Caco-2 (cell line): ENCODE measurements at regions not wholly inside any gene's neighbourhood (a gene's known extent, or its start where the extent isn't known, plus 50 kb on each side); places are given as distances from the start of the nearest gene placed in this dataset.

Experiments used
- BruUV-seq: library from RNA; stranded (reverse); fragments of 400-500 nt; replicated peaks from 2 replicates; lab custom pipeline; 2021; lab: Mats Ljungman, UMichigan
- CTCF ChIA-PET: fragments of 300-600 bp; sonication (Branson Sonifier 250); formaldehyde crosslinking; loops from one replicate; lab custom pipeline; 2022; ENCODE audit warnings: antibody characterized with exemption; lab: Charles Lee
- POLR2A ChIA-PET: fragments of 300-600 bp; sonication (Branson Sonifier 250); formaldehyde crosslinking; loops from one replicate; lab custom pipeline; 2022; ENCODE audit warnings: antibody characterized with exemption; lab: Charles Lee
- DNase-seq, 2 experiments: peaks; one replicate each; pipeline versions ENCODE4 v3.0.0 to v3.0.0-alpha.2; 2020 to 2022
- H3K27me3 ChIP-seq: replicated peaks from 2 replicates; pipeline ENCODE4 v1.6.0; 2011; ENCODE audit warnings: low read length; ENCODE audit not compliant: control insufficient read depth, insufficient read depth
- H3K36me3 ChIP-seq: 2 replicates; pipeline ENCODE4 v1.5.1; 2011; ENCODE audit warnings: low read length; ENCODE audit not compliant: control insufficient read depth, insufficient read depth
- H3K4me1 ChIP-seq: fragments of 250-450 bp; sonication (Bioruptor Pico); 2 replicates; pipeline ENCODE4 v1.5.1; 2020; ENCODE audit warnings: mild to moderate bottlenecking
- H3K4me3 ChIP-seq: 2 replicates; pipeline ENCODE4 v1.5.1; 2011; ENCODE audit warnings: low read depth, mild to moderate bottlenecking, control low read depth, low read length
- H3K9me3 ChIP-seq: fragments of 250-450 bp; sonication (Bioruptor Pico); 2 replicates; pipeline ENCODE4 v1.5.1; 2020; ENCODE audit warnings: mild to moderate bottlenecking, moderate library complexity
- H3K27ac Mint-ChIP-seq: one replicate; pipeline ENCODE4 v1.8.0; 2022; ENCODE audit warnings: mixed read lengths; ENCODE audit not compliant: unreplicated experiment
- H3K27me3 Mint-ChIP-seq: one replicate; pipeline ENCODE4 v1.8.0; 2022; ENCODE audit warnings: mixed read lengths; ENCODE audit not compliant: insufficient read depth, unreplicated experiment
- H3K36me3 Mint-ChIP-seq: one replicate; pipeline ENCODE4 v1.8.0; 2022; ENCODE audit warnings: mild to moderate bottlenecking, mixed read lengths; ENCODE audit not compliant: insufficient read depth, unreplicated experiment
- H3K4me1 Mint-ChIP-seq: one replicate; pipeline ENCODE4 v1.8.0; 2022; ENCODE audit warnings: low read depth, mixed read lengths; ENCODE audit not compliant: unreplicated experiment
- H3K4me3 Mint-ChIP-seq: one replicate; pipeline ENCODE4 v1.8.0; 2022; ENCODE audit warnings: mild to moderate bottlenecking, moderate library complexity, mixed read lengths; ENCODE audit not compliant: unreplicated experiment
- H3K9me3 Mint-ChIP-seq: one replicate; pipeline ENCODE4 v1.8.0; 2022; ENCODE audit warnings: mixed read lengths; ENCODE audit not compliant: unreplicated experiment
- intact Hi-C: fragments of 100-400 bp; cut with micrococcal nuclease; formaldehyde crosslinking; loops from one replicate; pipeline ENCODE4 v1.10.0; 2022; ENCODE audit not compliant: unreplicated experiment
- TF ChIP-seq, protein P1 (sequence below), 2 experiments: fragments of 200-600 bp in 1 of 2; IDR thresholded peaks; 1 replicate in 1 of 2; 2 replicates in 1 of 2; pipeline versions ENCODE4 v1.5.1 to v1.8.0; 2011 to 2022; ENCODE audit warnings: antibody characterized with exemption in 1 of 2, control low read depth in 1 of 2, inconsistent platforms in 1 of 2, low read depth in 1 of 2, low read length in 1 of 2, mild to moderate bottlenecking in 1 of 2, moderate library complexity in 1 of 2; ENCODE audit not compliant: insufficient read depth in 1 of 2, severe bottlenecking in 1 of 2, unreplicated experiment in 1 of 2

GRCh38 chr2:180698668-180699067 lies 281.7 kb upstream of the UBE2E3 start:
- TF ChIP-seq, protein P1, sequence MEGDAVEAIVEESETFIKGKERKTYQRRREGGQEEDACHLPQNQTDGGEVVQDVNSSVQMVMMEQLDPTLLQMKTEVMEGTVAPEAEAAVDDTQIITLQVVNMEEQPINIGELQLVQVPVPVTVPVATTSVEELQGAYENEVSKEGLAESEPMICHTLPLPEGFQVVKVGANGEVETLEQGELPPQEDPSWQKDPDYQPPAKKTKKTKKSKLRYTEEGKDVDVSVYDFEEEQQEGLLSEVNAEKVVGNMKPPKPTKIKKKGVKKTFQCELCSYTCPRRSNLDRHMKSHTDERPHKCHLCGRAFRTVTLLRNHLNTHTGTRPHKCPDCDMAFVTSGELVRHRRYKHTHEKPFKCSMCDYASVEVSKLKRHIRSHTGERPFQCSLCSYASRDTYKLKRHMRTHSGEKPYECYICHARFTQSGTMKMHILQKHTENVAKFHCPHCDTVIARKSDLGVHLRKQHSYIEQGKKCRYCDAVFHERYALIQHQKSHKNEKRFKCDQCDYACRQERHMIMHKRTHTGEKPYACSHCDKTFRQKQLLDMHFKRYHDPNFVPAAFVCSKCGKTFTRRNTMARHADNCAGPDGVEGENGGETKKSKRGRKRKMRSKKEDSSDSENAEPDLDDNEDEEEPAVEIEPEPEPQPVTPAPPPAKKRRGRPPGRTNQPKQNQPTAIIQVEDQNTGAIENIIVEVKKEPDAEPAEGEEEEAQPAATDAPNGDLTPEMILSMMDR (IDR thresholded peaks at IDR 0.05; ENCODE audit: insufficient read depth in 1 of 2, low read depth in 1 of 2, low read length in 1 of 2, severe bottlenecking in 1 of 2, unreplicated experiment in 1 of 2) = no peak
- Mint-ChIP-seq H3K4me3 (no peak overlapping the region), H3K4me1 (no peaks in the 10 kb centered on the region), H3K27me3 (no peaks in the 10 kb centered on the region), H3K9me3 (no peaks in the 10 kb centered on the region), H3K27ac (no peak overlapping the region), H3K36me3 (no peaks in the 10 kb centered on the region)
- Histone ChIP-seq H3K9me3 (no peaks in the 10 kb centered on the region), H3K4me3 (no peak overlapping the region), H3K4me1 (no peaks in the 10 kb centered on the region), H3K36me3 (no peaks in the 10 kb centered on the region), H3K27me3 (no peaks in the 10 kb centered on the region)
- ChIA-PET POLR2A (no interaction called here), CTCF (no interaction called here)
- no TSS peak for BruUV-seq
- intact Hi-C loops = loop anchor here (10.0 kb wide), 1 partner anchor 574 kb away; no protein-coding TSS in a partner anchor
- no peak for DNase-seq

- no peak overlapping the region for H3K27ac Mint-ChIP-seq
- Histone ChIP-seq H3K4me3 (no peak overlapping the region), H3K27me3 (no peaks in the 10 kb centered on the region), H3K36me3 (no peaks in the 10 kb centered on the region), H3K4me1 (no peaks in the 10 kb centered on the region), H3K9me3 (no peaks in the 10 kb centered on the region)
- H3K36me3 Mint-ChIP-seq = no peaks in the 10 kb centered on the region
- BruUV-seq = no TSS peak
- CTCF ChIA-PET = no interaction called here
- no peaks in the 10 kb centered on the region for H3K9me3 Mint-ChIP-seq
- DNase-seq = no peak
- intact Hi-C loops = loop anchor here (10.0 kb wide), 1 partner anchor 571 kb away; no protein-coding TSS in a partner anchor
- TF ChIP-seq, protein P1 (IDR thresholded peaks at IDR 0.05; ENCODE audit: insufficient read depth in 1 of 2, low read depth in 1 of 2, low read length in 1 of 2, severe bottlenecking in 1 of 2, unreplicated experiment in 1 of 2) = no peak
- POLR2A ChIA-PET = no interaction called here
- no peak overlapping the region for H3K4me3 Mint-ChIP-seq
- no peaks in the 10 kb centered on the region for H3K4me1 Mint-ChIP-seq
- H3K27me3 Mint-ChIP-seq = no peaks in the 10 kb centered on the region
Observed at GRCh38 chr2:180695586-180696401, 284.6 kb upstream of the UBE2E3 start.

- DNase-seq = no peak
- POLR2A ChIA-PET = no interaction called here
- no TSS peak for BruUV-seq
- TF ChIP-seq, protein P1 (IDR thresholded peaks at IDR 0.05; ENCODE audit: insufficient read depth in 1 of 2, low read depth in 1 of 2, low read length in 1 of 2, severe bottlenecking in 1 of 2, unreplicated experiment in 1 of 2) = no peak
- Mint-ChIP-seq H3K4me1 (no peaks in the 10 kb centered on the region), H3K36me3 (no peaks in the 10 kb centered on the region), H3K27me3 (no peaks in the 10 kb centered on the region), H3K9me3 (no peaks in the 10 kb centered on the region), H3K27ac (no peak overlapping the region), H3K4me3 (no peak overlapping the region)
- H3K4me1 ChIP-seq = no peaks in the 10 kb centered on the region
- CTCF ChIA-PET = no interaction called here
- H3K4me3 ChIP-seq = no peak overlapping the region
- H3K27me3 ChIP-seq = no peaks in the 10 kb centered on the region
- no peaks in the 10 kb centered on the region for H3K36me3 ChIP-seq
- H3K9me3 ChIP-seq = no peaks in the 10 kb centered on the region
- intact Hi-C loops = loop anchor here (10.0 kb wide), 1 partner anchor 570 kb away; no protein-coding TSS in a partner anchor
Observed at GRCh38 chr2:180694445-180695421, 285.7 kb upstream of the UBE2E3 start.
